ENCODE measurements at regions not wholly inside any gene's neighbourhood (a gene's known extent, or its start where the extent isn't known, plus 50 kb on each side); places are given as distances from the start of the nearest gene placed in this dataset.
"Not testable (repeated sequence)": the region's sequence is repeated elsewhere in the genome, so short reads cannot be mapped to it uniquely, and the experiment has no call there.

DNA sequence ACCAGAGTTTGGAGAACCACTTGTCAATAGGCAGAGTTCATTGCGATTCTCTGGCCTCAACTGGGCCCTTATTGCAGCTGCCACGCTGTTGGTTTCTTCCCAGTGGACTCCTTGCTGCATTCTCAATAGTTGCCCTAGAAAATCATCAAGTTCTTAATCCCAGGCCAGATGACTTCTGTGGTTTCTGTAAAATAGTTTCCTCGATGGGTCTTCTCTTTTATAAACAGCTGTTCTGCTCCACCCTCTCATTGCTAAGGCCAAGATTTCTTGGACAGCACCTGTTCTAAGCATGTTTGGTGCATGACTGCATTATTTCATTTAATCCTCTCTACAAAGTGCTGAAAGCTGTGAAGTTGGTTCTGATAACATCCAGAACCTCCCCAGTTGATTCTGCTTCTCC lies 131.0 kb downstream of the BCL2L11 start:
- DNase-seq (ENCODE audit: low spot score), result no peak

DNA sequence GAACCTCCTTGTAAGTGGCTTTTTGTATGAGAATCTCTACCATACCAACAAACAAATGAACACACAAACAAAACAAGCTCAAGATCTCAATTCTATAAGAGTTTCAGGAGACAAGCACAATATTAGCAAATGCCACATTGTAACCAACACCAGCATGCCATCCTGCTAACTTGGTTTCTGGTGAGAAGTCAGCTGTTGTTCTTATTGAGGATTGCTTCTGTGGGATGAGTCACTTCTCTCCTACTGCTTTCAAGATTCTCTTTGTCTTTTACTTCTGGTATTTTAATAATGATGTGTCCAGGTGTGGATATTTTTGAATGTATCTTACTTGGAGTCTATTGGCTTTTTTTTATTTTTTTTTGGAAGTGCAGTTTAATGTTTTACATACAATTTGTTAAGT lies 131.7 kb downstream of the BCL2L11 start:
- DNase-seq (ENCODE audit: low spot score), result no peak

DNA sequence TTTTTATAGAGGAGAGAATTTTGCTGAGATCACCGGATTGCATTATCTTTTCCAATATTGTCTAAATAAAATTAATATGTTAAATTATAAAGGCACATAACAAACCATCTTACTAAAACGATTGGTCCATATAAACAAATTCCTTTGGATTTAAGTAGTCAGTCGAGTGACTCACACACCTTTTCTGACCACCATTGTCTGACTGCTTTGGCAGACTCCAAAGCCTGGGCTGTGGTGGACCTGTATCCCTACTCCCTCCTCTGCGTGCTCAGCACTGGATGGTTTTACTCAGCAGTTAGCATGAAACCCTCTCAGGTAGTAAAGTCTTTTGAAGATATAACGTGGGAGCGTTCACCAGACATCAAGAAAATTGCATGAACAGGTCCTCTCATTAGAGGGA lies 134.2 kb downstream of the BCL2L11 start:
- DNase-seq (ENCODE audit: low spot score), result not testable (repeated sequence)

DNA sequence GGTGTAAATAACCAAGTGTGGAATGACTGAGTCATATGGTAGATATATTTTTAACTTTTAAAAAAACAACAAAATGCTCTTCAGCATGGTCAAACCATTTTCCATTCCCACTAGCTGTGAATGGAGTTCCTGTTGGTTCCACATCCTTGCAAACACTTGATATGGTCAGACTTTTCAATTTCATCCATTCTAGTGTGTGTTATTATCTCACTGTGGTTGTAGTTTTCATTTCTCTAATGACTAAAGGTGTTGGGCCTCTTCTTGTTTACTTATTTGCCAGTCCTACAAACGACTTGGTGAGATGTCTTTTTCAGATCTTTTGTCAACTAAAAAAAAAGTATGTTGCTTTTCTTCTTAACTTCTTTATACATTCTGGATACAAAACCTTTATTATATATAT lies 135.9 kb downstream of the BCL2L11 start:
- DNase-seq (ENCODE audit: low spot score), result not testable (repeated sequence)

DNA sequence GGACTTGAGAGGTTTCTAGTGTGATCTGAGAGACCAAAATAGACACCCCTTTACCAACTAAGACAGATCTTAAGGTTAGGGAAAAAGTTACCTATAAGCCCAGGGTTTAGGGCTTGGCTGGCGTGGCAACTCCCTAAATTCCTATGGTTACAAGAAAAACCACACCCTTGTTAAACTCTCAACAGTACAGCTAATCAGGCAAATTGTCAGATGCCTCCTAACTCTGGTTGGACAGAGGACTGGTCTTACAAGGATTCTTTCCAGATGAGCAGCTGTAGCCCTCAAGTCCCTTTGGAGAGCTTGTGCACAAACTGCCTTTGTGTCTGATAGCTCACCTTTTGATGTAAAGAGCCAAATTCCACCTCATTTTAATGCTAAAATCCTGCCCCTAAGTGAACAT lies 136.9 kb downstream of the BCL2L11 start:
- not testable (repeated sequence) for DNase-seq (ENCODE audit: low spot score)

DNA sequence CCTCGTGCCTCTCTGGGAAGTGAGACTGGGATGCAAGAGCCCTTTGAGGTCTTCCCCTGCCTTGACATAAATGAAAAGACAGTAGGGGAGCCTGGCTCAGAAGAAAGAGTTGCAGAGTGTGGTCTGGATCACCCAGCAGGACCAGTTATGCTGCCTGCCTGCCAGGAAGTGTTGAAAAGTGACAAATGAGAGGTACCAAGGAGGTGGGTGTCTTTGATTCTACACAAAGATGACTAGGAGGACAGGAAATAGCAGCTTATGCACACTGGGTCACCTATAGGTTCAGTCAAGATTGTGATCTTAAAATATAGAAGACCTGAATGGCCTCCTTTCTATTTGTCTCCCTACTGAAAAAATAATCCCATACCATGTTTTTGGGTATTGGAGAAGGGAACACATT lies 137.6 kb downstream of the BCL2L11 start:
- not testable (repeated sequence) for DNase-seq (ENCODE audit: low spot score)

DNA sequence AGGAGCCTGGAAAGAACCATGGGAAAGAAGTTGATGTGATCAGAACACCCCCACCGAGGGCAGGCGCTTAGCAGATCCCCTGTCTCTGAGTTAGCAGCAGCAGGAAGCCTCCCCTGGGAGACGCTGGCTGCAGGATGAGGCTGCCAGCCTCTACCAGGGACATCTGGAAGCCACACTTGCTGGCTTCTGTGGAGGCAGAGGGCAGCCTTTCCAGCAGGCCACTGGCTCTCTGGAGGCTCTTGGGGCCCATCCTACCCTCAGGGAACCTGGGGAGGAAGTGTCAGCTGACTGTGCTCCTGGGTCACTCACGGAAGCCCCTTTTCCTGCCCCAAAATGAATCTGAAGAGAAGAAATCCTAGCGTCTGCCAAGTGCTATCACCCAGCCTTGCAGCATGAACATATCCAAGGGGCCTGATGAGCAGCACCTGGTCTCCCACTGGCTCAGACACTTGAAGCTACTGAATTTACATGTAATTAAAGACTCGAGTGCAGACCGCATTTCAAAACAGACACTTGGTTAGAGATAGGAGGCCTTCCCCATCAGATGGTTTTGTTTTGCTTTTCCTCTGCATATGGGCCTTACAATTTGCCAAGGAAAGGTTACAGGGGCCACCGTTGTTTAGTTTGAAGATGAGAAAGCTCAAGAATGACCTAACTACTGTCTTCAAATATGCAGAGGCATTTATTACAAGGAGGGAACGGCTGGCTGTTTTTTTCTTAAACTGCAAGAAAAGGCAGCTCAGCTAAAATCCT lies 142.1 kb downstream of the BCL2L11 start:
- not testable (repeated sequence) for DNase-seq (ENCODE audit: low spot score)

DNA sequence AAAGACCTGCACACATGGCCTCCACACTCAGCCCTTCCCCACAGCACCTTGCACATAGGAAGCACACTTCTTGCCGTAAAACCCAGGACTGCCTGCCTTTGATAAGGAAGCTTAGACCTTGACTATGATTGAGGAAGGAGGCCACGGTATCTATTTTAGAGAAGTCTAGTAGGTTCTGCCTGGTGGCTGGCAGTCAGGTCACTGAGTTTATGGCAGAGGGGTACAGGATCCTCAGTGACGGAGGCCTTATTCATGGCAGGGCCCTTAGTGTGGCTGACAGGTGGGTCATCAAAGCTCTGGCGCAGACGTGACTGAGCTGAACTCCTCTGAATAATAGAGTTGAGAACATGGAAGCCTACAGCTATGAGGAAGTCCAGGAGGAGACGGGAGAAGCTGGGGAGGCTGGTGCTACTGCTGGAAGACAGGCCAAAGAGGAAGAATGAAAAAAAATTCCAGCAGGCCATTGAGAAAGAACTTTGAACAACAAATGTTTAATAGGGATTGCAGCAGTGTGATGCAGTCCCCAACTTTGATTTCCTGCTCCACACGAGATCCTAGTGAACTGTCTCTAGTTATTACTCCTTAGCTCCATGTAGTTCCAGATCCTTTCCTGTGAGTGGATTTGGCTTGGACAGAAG lies 142.8 kb downstream of the BCL2L11 start:
- not testable (repeated sequence) for DNase-seq (ENCODE audit: low spot score)

DNA sequence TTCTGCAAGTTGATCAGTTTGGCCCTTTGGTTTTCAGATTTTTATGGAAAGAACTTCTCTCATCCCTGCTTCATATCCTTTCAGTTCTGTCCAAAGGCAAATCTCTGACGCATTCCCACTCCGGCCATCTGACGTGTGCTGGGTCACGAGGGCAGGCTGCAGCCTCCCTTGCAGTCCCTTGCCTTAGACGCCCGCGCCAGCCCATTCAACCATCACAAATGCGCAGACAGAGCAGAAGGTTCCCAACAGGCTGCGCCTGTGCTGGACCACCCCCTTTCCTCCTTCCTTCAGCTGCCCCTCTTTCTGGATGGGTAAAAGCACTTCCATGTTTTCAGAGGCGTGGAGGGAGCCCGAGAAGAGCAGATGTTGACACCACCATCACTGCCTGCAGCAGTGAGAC lies 144.2 kb downstream of the BCL2L11 start:
- DNase-seq (ENCODE audit: low spot score), result not testable (repeated sequence)

DNA sequence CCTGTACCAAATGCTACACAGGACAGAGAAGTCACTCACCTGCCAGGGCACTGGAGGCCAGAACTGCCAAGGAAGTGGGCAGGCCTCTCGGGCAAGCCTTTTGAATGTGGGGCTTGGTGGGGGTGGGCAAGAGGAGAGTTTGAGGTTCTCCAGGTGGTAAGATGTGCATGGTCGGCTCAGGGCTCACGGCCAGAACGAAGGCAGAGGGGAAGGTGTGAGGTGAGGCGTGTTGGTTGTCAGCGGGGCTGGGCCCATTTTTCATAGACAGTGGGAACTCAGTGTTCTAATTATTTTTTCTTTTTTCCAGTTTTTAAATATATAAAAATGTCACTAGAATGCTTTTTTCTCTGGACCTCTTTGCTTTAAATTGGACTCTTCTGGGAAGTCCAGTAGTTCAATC lies 145.8 kb downstream of the BCL2L11 start:
- DNase-seq (ENCODE audit: low spot score), result not testable (repeated sequence)

DNA sequence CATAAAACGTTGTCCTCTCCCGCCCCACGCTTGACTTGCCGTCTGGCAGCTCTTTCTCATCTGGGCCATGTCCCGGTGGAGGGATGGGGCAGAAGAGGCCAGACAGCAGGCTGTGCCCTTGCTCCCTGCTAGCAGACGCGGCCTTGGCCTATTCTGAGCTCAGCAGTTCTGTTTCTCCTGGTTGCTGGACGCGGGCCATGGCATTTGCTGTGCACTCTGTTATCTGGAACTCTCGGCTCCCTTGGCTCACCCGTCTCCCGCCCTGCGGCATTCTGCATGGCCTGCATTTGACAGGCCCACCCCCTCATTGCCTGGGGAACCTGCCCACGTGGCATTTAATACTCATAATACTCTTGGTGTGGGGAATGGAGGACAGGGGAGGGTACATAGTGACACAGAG lies 146.3 kb downstream of the BCL2L11 start:
- peak; percentile 23 for DNase-seq (ENCODE audit: low spot score)

DNA sequence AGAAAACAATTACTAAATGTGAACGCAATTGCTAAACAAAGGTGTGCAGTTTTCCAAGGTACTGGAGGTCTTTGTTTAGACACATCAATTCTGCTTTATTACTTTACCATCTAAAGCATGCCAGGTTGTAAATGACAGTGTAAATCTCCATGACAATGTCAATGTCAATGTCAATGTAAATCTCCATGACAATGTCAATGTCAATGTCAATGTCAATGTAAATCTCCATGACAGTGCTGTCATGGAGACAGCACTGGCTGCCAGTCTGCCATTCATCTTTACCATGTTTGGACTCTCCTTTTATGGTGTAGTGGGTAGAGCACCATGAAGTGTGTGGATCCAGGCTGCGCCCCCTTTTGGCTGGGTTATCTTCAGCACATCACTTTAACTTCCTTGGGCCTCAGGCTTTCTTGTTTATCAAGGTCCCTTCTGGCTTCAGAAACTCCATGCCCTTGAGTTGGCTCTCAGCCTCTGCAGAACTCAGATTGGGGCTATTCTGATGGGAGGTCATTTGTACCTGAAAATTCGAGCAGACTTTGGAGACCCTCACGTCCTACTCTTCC lies 149.1 kb downstream of the BCL2L11 start:
- DNase-seq (ENCODE audit: low spot score), result not testable (repeated sequence)

DNA sequence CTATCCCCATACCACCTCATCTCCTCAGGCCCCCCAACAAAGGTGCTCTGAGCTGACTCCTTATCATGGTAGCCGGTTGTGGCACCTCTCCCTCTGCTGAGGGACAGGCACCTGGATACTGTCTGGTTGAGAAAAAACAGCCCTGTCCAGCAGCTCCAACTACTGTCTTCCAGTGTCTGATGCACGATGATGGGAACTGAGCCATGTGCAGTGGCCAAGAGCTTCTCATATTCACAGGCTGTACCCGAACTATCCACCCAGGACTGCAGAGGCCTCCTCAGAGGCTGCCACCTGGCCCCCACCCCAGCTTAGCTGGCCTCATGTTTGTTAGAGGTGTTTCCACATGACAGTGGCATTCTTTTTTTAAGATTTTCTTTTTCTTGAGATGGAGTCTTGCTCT lies 149.9 kb downstream of the BCL2L11 start:
- not testable (repeated sequence) for DNase-seq (ENCODE audit: low spot score)

DNA sequence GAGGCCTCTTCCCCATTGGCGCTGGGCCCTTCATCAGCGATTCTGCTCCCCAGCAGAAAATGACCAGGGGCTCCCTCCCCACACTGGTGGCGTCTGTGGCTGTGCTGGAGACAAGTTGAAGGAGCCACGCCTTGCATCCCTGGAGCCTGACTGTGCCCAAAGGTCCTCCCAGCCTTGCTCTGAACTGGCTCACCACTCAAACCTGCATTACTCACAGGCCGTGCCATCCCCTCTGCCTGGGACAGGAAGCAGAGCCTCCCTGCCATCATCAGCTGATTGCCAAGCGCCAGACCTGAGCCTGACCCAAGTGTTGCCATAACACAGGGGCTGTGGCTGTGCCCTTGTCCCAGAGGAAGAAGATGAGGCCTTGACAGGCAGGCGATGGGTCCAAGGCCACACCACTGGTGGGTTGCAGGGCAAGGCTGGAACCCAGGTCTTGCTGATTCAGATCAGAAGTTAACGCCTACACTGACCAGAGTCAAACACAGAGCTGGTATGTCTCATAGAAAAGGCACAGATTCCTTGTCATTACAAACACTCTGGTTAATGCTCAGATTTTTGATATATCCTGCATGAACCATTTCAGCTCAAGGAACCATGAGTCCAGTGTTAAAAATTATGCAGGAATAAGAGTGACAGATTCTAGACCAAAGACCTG lies 151.1 kb downstream of the BCL2L11 start:
- not testable (repeated sequence) for DNase-seq (ENCODE audit: low spot score)

DNA sequence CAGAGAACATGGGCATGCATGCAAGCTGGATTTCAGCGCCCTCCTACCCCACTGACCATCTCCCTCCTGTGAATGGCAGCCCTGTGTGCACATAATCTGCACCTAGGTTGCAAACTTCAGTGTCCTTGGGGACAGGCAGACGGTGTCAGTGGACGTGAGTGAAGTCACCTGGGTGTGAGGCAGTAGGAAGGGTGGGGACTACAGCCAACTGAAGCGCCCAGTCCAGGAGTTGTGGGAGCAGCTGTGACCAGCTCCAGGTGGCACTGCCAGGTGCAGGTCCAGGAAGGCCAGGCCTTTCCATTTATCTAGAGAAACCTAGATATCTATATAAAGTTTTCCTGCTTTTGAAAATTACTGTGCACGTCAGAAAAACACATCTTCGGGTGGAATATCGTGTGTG lies 152.3 kb downstream of the BCL2L11 start:
- DNase-seq (ENCODE audit: low spot score), result not testable (repeated sequence)

DNA sequence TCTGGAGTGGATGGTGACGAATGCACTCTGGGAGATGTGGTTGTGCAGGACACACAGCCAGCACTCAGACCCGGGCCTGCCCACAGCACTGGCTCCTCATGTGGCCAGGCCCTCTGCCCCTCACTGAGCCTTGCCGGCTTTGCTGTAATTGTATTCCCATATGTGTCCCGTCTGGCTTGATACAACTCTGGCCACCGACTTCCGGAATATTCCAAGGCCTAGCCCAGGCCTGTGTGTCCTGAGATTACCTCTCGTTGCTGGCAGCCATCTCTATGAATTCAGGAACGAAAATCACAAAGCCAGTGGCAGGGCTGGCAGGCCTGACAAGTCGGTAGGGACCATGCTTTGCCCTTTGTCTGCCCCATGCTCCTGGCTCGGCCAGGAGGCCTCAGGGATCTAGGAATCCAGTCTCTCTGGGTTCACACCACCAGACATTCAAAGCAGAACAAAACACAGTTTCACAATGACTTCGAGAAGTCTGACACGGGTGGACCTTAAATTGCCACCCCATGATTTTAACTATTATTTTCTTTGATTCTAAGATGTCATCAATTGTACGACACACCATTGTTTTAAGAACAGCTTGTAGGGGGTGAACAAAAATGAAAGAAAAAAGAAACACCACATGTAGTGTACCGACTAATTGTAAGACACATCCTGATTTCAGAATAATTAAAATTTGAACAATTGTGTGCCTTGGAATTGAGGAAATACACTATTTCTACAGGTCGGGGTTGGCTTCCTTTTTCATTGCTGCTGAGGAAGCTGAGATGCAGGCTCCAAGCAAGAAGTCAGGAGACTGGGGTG lies 154.5 kb downstream of the BCL2L11 start:
- not testable (repeated sequence) for DNase-seq (ENCODE audit: low spot score)

DNA sequence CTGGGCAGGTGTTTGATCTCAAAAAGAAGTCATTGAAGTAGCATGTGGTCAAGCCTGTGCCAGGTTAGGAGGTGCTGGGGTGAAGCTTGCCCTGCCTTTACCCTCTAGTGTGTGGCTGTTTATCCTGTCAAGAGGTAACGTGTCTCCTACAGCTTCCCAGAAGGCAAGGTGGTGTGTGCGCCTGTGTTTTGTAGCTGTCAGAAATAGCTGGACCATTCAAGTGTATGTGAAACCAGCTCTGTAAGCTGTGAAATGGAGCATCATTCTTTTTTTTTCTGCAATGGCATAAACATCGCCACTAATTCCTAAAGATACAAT lies 155.1 kb downstream of the BCL2L11 start:
- not testable (repeated sequence) for DNase-seq (ENCODE audit: low spot score)

DNA sequence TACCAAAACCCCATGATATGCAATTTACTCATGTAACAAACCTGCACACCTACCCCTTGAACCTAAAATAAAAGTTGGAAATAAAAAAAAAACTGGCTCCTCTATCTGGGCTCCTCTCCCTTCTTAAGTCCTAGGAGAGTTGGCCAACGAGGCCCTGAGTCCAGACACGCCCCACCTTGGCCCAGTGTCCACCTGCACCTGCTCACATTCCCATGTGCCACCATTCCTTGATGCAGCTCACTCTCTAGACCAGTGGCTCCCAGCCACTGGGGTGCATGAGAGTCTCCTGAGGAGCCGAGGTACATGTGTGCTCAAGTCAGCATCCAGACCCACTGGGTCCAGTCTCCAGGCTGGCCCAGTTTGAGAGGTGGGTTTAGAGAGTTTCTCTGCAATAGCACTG lies 157.4 kb downstream of the BCL2L11 start:
- DNase-seq (ENCODE audit: low spot score), result not testable (repeated sequence)

DNA sequence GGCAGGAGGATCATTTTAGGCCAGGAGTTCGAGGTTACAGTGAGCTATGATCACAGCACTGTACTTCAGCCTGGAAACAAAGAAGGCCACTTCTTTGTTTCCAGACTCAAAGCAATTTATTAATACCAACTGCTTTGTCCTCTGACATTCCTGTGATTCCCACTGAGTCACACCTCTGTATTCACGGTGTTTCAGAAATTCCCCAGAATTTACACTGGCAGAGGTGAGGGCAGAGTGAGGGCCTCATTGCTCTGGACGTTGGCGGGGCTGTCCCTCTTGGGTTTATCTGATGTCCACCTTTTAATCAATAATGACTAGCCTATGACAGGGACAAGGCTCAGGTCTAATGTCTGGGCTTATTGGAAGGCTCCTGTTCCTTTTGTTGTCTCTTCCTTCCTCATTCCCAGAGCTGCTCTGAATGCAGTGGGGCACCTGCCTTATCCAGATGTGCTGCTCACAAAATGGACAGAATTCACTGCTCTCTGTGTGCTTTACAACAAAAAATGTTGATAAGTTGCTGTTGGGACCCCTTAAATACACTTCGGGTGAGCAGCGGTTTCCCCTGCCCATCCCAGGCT lies 160.1 kb downstream of the BCL2L11 start:
- not testable (repeated sequence) for DNase-seq (ENCODE audit: low spot score)

DNA sequence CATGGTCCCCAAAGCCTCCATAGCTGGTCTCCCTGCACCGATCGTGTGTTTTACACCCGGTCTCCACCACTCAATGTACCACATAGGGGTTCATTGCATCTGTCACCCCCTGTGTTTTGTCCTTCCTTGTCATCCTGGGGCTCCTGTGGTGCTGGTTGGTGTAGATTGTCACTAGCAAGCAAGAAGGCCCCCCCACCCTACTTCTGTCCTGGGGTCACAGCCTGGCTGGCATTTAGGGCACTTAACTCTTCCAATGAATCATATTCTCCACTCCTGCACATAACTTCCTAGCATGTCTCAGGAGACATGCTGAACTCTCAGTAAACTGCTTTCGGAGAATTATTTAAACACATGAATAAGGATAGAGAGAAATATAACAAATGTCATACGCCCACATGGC lies 161.4 kb downstream of the BCL2L11 start:
- not testable (repeated sequence) for DNase-seq (ENCODE audit: low spot score)
